C4-2B (cell line): ENCODE measurements at regions not wholly inside any gene's neighbourhood (a gene's known extent, or its start where the extent isn't known, plus 50 kb on each side); places are given as distances from the start of the nearest gene placed in this dataset.

Source experiments
- H3K27ac ChIP-seq: fragments of 450-650 bp; 2 replicates; pipeline ENCODE4 v1.5.1; 2017
- ZFX ChIP-seq: fragments of 450-650 bp; IDR thresholded peaks from 2 replicates; pipeline ENCODE4 v1.6.1; 2017
- TF ChIP-seq, protein P1 (sequence below): fragments of 450-650 bp; conservative IDR thresholded peaks from 2 replicates; pipeline ENCODE4 v1.5.1; 2017; ENCODE audit warnings: mild to moderate bottlenecking

DNA sequence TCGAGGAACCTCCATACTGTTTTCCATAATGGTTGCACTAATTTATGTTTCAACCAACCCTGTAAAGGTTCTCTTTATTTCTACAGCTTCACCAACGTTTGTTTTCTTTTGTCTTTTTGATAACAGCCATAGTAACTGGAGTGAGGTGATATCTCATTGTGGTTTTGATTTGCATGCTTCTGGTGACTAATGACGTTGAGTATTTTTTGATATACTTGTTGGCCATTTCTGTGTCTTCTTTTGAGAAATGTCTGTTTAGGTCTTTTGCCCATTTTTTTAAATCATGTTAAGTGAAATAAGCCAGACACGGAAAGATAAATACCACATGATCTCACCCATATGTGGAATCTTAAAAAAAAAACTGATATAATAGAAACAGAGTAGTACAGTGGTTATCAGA, 74.8 kb upstream of the SMIM21 start:
- no peak overlapping the region for H3K27ac ChIP-seq
- TF ChIP-seq, protein P1, sequence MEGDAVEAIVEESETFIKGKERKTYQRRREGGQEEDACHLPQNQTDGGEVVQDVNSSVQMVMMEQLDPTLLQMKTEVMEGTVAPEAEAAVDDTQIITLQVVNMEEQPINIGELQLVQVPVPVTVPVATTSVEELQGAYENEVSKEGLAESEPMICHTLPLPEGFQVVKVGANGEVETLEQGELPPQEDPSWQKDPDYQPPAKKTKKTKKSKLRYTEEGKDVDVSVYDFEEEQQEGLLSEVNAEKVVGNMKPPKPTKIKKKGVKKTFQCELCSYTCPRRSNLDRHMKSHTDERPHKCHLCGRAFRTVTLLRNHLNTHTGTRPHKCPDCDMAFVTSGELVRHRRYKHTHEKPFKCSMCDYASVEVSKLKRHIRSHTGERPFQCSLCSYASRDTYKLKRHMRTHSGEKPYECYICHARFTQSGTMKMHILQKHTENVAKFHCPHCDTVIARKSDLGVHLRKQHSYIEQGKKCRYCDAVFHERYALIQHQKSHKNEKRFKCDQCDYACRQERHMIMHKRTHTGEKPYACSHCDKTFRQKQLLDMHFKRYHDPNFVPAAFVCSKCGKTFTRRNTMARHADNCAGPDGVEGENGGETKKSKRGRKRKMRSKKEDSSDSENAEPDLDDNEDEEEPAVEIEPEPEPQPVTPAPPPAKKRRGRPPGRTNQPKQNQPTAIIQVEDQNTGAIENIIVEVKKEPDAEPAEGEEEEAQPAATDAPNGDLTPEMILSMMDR: no peak
- no peak for TF ChIP-seq ZFX

DNA sequence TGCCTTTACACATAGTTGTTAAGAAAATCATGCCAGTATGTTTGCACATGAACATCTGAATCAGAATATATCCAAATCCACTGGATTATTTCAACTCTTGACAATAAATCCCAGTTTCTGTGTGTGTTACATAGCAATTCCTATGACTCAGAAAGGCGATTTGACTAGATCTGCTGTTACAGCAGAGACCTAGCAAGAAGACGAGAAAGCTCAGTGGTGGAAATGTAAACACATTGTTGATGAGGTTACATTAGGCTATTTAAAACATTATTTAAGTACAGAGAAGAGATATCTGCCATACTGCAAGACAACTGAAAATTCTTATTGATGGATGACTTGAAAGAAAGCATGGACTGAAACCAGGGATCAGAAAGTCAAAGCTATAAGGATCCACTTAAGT, 73.0 kb upstream of the SMIM21 start:
- no peak for TF ChIP-seq ZFX
- TF ChIP-seq, protein P1: no peak

DNA sequence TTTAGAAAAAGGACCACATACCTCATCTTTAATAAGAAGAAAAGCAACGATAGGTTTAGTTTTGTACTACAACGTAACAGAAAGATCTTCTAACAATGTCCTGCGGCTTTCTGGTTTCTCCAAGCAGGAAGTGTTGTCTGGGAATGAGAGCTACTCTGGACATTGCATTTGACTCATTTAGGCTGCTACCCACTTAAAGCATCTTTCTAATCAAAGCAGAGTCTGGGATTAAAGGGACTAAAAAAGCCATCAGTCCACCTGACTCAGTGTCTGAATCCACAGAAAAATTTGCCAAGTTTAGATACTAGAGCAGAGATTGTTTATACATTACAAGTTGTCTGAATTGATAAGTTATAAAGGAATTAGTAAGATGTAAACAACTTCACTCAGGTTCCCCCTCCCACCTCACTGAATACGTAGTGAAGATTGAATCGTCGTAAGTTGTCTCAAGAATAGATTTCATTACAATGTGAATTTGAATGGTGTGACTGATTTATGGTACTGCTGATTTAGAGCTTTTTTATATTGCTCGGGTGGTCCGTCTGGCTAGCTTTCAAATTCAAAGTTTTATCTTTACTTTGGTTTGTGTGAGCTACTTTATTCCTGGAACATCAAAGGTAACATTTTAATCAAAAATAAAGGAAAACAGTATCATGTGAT, 70.2 kb upstream of the SMIM21 start:
- no peak overlapping the region for H3K27ac ChIP-seq
- TF ChIP-seq, protein P1: no peak
- no peak for TF ChIP-seq ZFX

More for the DNA sequence above, 73.0 kb upstream of the SMIM21 start:
- H3K27ac ChIP-seq: no peak overlapping the region

DNA sequence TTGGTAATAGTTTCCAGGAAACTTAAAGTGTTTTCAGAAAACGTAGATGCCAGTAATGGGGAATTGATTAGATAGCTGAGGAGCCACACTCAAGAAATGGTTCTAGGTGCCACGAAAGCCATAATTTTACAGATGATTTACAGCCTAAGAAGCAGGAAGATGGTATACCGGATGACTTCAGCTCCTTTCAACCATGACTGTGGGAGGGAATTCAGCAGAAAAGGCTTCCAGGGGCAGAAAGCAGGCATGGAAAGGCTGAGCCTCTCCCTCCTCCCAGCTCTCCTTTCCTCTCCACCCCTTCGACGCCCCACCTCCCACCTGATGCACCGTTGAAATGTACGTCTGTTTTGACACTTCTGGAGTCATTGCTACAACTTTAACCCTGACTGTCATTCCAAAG, 68.6 kb upstream of the SMIM21 start:
- TF ChIP-seq ZFX: no peak
- TF ChIP-seq, protein P1: no peak
- H3K27ac ChIP-seq: no peak overlapping the region

DNA sequence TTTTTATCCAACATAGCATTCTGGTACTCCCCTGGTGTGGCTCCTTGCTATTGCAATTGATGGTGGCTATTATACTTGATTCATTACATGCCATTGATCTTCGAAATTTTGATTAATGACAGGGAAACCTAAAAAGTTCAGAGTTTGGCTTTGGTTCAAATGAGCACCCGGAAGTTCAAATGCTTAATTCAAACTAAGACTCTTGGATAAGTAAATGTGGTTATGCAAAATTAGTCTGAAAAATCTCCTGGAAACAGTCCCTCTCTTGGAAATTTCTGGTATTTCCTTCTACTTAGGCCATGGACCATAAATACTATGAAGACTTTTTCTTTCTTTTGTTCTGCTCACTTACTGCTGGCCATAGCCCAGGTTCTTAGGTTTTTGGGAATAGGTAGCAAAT, 65.3 kb upstream of the SMIM21 start:
- H3K27ac ChIP-seq: no peak overlapping the region
- no peak for TF ChIP-seq ZFX
- TF ChIP-seq, protein P1: no peak

DNA sequence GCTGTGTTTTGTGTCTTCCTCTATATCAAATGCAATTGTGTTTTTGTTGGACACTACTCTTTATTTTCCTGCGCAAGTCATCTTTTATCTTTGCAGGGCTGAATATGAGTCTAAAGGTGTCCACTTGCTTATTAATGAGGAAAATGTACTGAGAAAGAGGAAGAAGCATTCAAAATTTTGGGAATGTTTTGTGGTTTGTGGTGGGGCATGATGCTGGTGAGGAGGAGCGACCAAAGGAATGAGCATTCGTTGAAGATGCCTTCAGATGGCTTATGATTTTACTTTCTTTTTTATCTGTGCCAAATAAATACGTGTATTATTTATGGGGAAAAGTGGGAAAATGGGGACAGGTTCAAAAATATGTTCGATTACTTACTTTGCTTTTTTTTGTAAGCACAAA, 63.9 kb upstream of the SMIM21 start:
- TF ChIP-seq, protein P1: no peak
- TF ChIP-seq ZFX: no peak

DNA sequence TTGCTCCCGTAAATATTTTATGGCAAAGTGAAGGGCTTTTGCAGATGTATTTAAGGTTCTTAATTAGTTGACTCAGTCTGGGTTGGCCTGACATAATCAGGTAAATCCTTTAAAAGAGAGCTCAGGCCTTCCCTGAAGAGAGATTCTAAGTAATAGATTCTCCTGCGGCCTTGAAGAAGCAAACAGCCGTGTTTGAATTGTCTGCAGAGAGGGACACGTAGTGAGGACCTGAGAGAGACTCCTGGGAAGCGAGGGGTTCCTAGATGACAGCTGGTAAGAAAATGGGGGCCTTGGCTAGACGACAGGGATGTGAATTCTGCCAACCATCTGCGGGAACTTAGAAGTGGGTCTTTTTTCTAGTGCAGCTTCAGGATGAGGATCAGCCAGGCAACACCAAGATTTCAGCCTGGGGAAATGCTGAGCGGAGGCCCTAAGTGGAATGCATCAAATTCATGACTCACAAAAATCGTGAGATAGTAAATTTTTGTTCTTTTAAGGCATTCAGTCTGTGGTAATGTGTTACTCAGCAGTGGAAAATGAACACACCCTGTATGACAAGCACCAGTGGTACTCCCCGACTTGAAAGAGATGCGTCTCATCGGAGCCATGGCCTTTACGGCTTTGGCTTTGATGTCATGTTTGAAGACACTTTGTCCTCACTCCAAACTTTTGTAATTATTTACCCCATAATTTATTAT, 62.1 kb upstream of the SMIM21 start:
- no peak for TF ChIP-seq ZFX
- TF ChIP-seq, protein P1: no peak
- H3K27ac ChIP-seq: no peak overlapping the region

More for the DNA sequence above, 63.9 kb upstream of the SMIM21 start:
- no peak overlapping the region for H3K27ac ChIP-seq
